ENCODE measurements at regions not wholly inside any gene's neighbourhood (a gene's known extent, or its start where the extent isn't known, plus 50 kb on each side); places are given as distances from the start of the nearest gene placed in this dataset.
A peak's percentile ranks its signal among the peaks of the same experiment; 100 is the strongest.

GRCh38 chr4:127181001-127181400 lies 451.8 kb upstream of the INTU start:
- H3K27ac ChIP-seq (ENCODE audit: insufficient read depth in 1 of 2, low read depth in 1 of 2, low read length in 2 of 2, poor library complexity in 1 of 2, severe bottlenecking in 2 of 2) = no peak overlapping the region
- CTCF ChIA-PET = no interaction called here

GRCh38 chr4:127182687-127183086 lies 450.1 kb upstream of the INTU start:
- no peaks in the 10 kb centered on the region for H3K27me3 ChIP-seq (replicated peaks in 2 of 5; ENCODE audit: control insufficient read depth in 4 of 5, insufficient read depth in 5 of 5, low read length in 4 of 5)
- no peak for DNase-seq
- no peaks in the 10 kb centered on the region for H3K36me3 ChIP-seq (ENCODE audit: control insufficient read depth in 4 of 4, insufficient read depth in 4 of 4, low read length in 3 of 4)
- H3K4me1 ChIP-seq (ENCODE audit: control extremely low read depth in 1 of 4, control insufficient read depth in 4 of 4, insufficient read depth in 4 of 4, low read length in 3 of 4) = no peaks in the 10 kb centered on the region
- no peak overlapping the region for H3K27ac ChIP-seq (ENCODE audit: insufficient read depth in 1 of 2, low read depth in 1 of 2, low read length in 2 of 2, poor library complexity in 1 of 2, severe bottlenecking in 2 of 2)
- ChIA-PET CTCF (no interaction called here), POLR2A (no interaction called here)
- no peaks in the 10 kb centered on the region for H3K9me3 ChIP-seq (ENCODE audit: control extremely low read depth in 1 of 5, control insufficient read depth in 4 of 5, insufficient read depth in 2 of 5, low read depth in 1 of 5, low read length in 4 of 5)
- H3K4me3 ChIP-seq (ENCODE audit: control insufficient read depth in 1 of 7, extremely low read depth in 1 of 7, insufficient read depth in 4 of 7, low read depth in 2 of 7, low read length in 6 of 7) = no peak overlapping the region
- WGBS (ENCODE audit: insufficient coverage) = no CpG with 5 or more reads among the region's 1 CpG

More at GRCh38 chr4:127181001-127181400, 451.8 kb upstream of the INTU start:
- no peaks in the 10 kb centered on the region for H3K9me3 ChIP-seq (ENCODE audit: control extremely low read depth in 1 of 5, control insufficient read depth in 4 of 5, insufficient read depth in 2 of 5, low read depth in 1 of 5, low read length in 4 of 5)
- no peak for DNase-seq
- H3K4me1 ChIP-seq (ENCODE audit: control extremely low read depth in 1 of 4, control insufficient read depth in 4 of 4, insufficient read depth in 4 of 4, low read length in 3 of 4) = no peaks in the 10 kb centered on the region
- H3K36me3 ChIP-seq (ENCODE audit: control insufficient read depth in 4 of 4, insufficient read depth in 4 of 4, low read length in 3 of 4) = no peaks in the 10 kb centered on the region
- H3K4me3 ChIP-seq (ENCODE audit: control insufficient read depth in 1 of 7, extremely low read depth in 1 of 7, insufficient read depth in 4 of 7, low read depth in 2 of 7, low read length in 6 of 7) = peak overlapping the region in 1 of 7 experiments; percentile 0
- POLR2A ChIA-PET = no interaction called here
- no peaks in the 10 kb centered on the region for H3K27me3 ChIP-seq (replicated peaks in 2 of 5; ENCODE audit: control insufficient read depth in 4 of 5, insufficient read depth in 5 of 5, low read length in 4 of 5)

DNA sequence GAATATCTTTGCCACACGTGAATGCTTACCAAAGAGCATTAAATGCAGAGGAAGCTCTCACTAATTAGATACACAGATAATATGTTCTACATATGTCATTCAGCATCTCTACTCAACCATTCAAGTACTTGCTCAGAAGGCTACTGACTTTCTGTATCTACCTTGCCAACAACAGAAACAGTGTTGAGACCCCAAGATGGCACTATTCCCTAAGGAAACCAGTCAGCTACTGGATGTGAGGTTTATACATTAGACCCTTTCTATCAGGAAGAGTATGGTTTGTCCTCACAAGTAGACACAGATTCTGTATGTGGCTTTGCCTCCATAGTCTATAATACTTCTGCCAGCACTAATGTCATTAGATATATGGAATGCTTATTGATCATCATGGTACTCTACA lies 443.9 kb upstream of the INTU start:
- Histone ChIP-seq H3K4me3 (ENCODE audit: control insufficient read depth in 1 of 7, extremely low read depth in 1 of 7, insufficient read depth in 4 of 7, low read depth in 2 of 7, low read length in 6 of 7) (no peak overlapping the region), H3K9me3 (ENCODE audit: control extremely low read depth in 1 of 5, control insufficient read depth in 4 of 5, insufficient read depth in 2 of 5, low read depth in 1 of 5, low read length in 4 of 5) (no peaks in the 10 kb centered on the region), H3K4me1 (ENCODE audit: control extremely low read depth in 1 of 4, control insufficient read depth in 4 of 4, insufficient read depth in 4 of 4, low read length in 3 of 4) (no peaks in the 10 kb centered on the region), H3K27me3 (replicated peaks in 2 of 5; ENCODE audit: control insufficient read depth in 4 of 5, insufficient read depth in 5 of 5, low read length in 4 of 5) (no peaks in the 10 kb centered on the region), H3K27ac (ENCODE audit: insufficient read depth in 1 of 2, low read depth in 1 of 2, low read length in 2 of 2, poor library complexity in 1 of 2, severe bottlenecking in 2 of 2) (no peak overlapping the region), H3K36me3 (ENCODE audit: control insufficient read depth in 4 of 4, insufficient read depth in 4 of 4, low read length in 3 of 4) (no peaks in the 10 kb centered on the region)
- CTCF ChIA-PET = no interaction called here
- POLR2A ChIA-PET = no interaction called here
- DNase-seq = no peak
- WGBS (ENCODE audit: insufficient coverage) = no CpG with 5 or more reads among the region's 1 CpG

DNA sequence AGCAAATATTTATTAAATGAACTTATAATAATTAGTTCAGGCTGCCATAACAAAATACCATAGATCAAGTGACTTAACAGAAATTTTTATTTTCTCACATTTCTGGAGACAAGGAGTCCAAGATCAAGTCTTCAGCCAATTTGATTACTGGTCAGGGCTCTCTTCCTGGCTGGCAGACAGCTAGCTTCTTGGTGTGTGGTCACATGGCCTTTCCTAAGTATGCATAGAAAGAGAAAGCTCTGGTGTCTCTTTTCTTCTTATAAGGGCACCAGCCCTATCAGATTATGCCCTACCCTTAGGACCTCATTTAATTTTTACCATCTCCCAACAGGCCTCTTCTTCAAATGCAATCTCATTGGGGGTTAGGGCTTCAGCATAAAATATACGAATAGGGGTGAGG lies 438.5 kb upstream of the INTU start:
- Histone ChIP-seq H3K36me3 (ENCODE audit: control insufficient read depth in 4 of 4, insufficient read depth in 4 of 4, low read length in 3 of 4) (no peaks in the 10 kb centered on the region), H3K27me3 (replicated peaks in 2 of 5; ENCODE audit: control insufficient read depth in 4 of 5, insufficient read depth in 5 of 5, low read length in 4 of 5) (no peaks in the 10 kb centered on the region), H3K9me3 (ENCODE audit: control extremely low read depth in 1 of 5, control insufficient read depth in 4 of 5, insufficient read depth in 2 of 5, low read depth in 1 of 5, low read length in 4 of 5) (peaks cover 0 to 4% (median 0%) of the 10 kb centered on the region in 5 experiments), H3K27ac (ENCODE audit: insufficient read depth in 1 of 2, low read depth in 1 of 2, low read length in 2 of 2, poor library complexity in 1 of 2, severe bottlenecking in 2 of 2) (no peak overlapping the region), H3K4me1 (ENCODE audit: control extremely low read depth in 1 of 4, control insufficient read depth in 4 of 4, insufficient read depth in 4 of 4, low read length in 3 of 4) (no peaks in the 10 kb centered on the region), H3K4me3 (ENCODE audit: control insufficient read depth in 1 of 7, extremely low read depth in 1 of 7, insufficient read depth in 4 of 7, low read depth in 2 of 7, low read length in 6 of 7) (no peak overlapping the region)
- no peak for DNase-seq
- ChIA-PET CTCF (no interaction called here), POLR2A (no interaction called here)
- no CpG with 5 or more reads among the region's 1 CpG for WGBS (ENCODE audit: insufficient coverage)

GRCh38 chr4:127196655-127197352 lies 436.0 kb upstream of the INTU start:
- WGBS (ENCODE audit: insufficient coverage) = 67% methylated on average over 5 of the region's 7 CpGs
- CTCF ChIA-PET = no interaction called here

DNA sequence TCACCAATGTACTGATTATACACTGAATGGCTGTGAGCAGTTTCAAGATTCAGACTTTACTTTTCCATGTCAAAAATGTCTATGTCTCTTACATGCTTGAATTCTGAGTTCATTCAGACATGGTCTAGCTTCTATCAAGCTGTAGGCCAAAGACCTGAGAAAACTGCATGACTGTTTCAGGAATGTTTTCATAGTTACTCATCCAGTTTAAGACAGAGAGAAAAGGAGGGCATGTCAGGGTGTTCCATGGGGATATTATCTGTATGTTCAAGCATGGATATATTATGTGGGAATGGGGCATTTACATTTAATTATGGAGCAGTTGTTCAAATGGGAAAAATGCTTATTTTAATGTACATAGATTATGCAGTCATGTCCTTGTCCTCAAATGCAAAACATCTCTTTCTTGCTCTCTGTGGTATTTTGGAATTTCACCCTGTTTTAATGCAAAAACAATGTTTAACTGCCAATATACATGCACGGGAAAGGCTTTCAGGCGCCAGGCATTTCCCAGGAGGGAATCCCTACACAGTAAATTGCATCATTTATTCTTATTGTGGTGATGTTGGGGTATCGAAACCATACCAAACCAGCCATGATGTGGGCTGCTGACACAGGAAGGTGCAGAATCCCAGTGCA lies 429.1 kb upstream of the INTU start:
- Histone ChIP-seq H3K27ac (ENCODE audit: insufficient read depth in 1 of 2, low read depth in 1 of 2, low read length in 2 of 2, poor library complexity in 1 of 2, severe bottlenecking in 2 of 2) (no peak overlapping the region), H3K9me3 (ENCODE audit: control extremely low read depth in 1 of 5, control insufficient read depth in 4 of 5, insufficient read depth in 2 of 5, low read depth in 1 of 5, low read length in 4 of 5) (peaks cover 0 to 3% (median 0%) of the 10 kb centered on the region in 5 experiments), H3K36me3 (ENCODE audit: control insufficient read depth in 4 of 4, insufficient read depth in 4 of 4, low read length in 3 of 4) (no peaks in the 10 kb centered on the region), H3K27me3 (replicated peaks in 2 of 5; ENCODE audit: control insufficient read depth in 4 of 5, insufficient read depth in 5 of 5, low read length in 4 of 5) (no peaks in the 10 kb centered on the region), H3K4me1 (ENCODE audit: control extremely low read depth in 1 of 4, control insufficient read depth in 4 of 4, insufficient read depth in 4 of 4, low read length in 3 of 4) (no peaks in the 10 kb centered on the region), H3K4me3 (ENCODE audit: control insufficient read depth in 1 of 7, extremely low read depth in 1 of 7, insufficient read depth in 4 of 7, low read depth in 2 of 7, low read length in 6 of 7) (no peak overlapping the region)
- DNase-seq = no peak
- no CpG with 5 or more reads among the region's 3 CpGs for WGBS (ENCODE audit: insufficient coverage)
- ChIA-PET POLR2A (no interaction called here), CTCF (no interaction called here)

More at GRCh38 chr4:127196655-127197352, 436.0 kb upstream of the INTU start:
- DNase-seq = no peak
- Histone ChIP-seq H3K9me3 (ENCODE audit: control extremely low read depth in 1 of 5, control insufficient read depth in 4 of 5, insufficient read depth in 2 of 5, low read depth in 1 of 5, low read length in 4 of 5) (peaks cover 0 to 4% (median 1%) of the 10 kb centered on the region in 5 experiments), H3K4me3 (ENCODE audit: control insufficient read depth in 1 of 7, extremely low read depth in 1 of 7, insufficient read depth in 4 of 7, low read depth in 2 of 7, low read length in 6 of 7) (no peak overlapping the region), H3K27me3 (replicated peaks in 2 of 5; ENCODE audit: control insufficient read depth in 4 of 5, insufficient read depth in 5 of 5, low read length in 4 of 5) (no peaks in the 10 kb centered on the region), H3K4me1 (ENCODE audit: control extremely low read depth in 1 of 4, control insufficient read depth in 4 of 4, insufficient read depth in 4 of 4, low read length in 3 of 4) (no peaks in the 10 kb centered on the region), H3K36me3 (ENCODE audit: control insufficient read depth in 4 of 4, insufficient read depth in 4 of 4, low read length in 3 of 4) (no peaks in the 10 kb centered on the region), H3K27ac (ENCODE audit: insufficient read depth in 1 of 2, low read depth in 1 of 2, low read length in 2 of 2, poor library complexity in 1 of 2, severe bottlenecking in 2 of 2) (no peak overlapping the region)
- POLR2A ChIA-PET = no interaction called here

- Histone ChIP-seq H3K27me3 (replicated peaks in 2 of 5; ENCODE audit: control insufficient read depth in 4 of 5, insufficient read depth in 5 of 5, low read length in 4 of 5) (no peaks in the 10 kb centered on the region), H3K9me3 (ENCODE audit: control extremely low read depth in 1 of 5, control insufficient read depth in 4 of 5, insufficient read depth in 2 of 5, low read depth in 1 of 5, low read length in 4 of 5) (peaks cover 0 to 3% (median 0%) of the 10 kb centered on the region in 5 experiments), H3K27ac (ENCODE audit: insufficient read depth in 1 of 2, low read depth in 1 of 2, low read length in 2 of 2, poor library complexity in 1 of 2, severe bottlenecking in 2 of 2) (no peak overlapping the region), H3K36me3 (ENCODE audit: control insufficient read depth in 4 of 4, insufficient read depth in 4 of 4, low read length in 3 of 4) (no peaks in the 10 kb centered on the region), H3K4me3 (ENCODE audit: control insufficient read depth in 1 of 7, extremely low read depth in 1 of 7, insufficient read depth in 4 of 7, low read depth in 2 of 7, low read length in 6 of 7) (no peak overlapping the region), H3K4me1 (ENCODE audit: control extremely low read depth in 1 of 4, control insufficient read depth in 4 of 4, insufficient read depth in 4 of 4, low read length in 3 of 4) (no peaks in the 10 kb centered on the region)
- WGBS (ENCODE audit: insufficient coverage) = 80% methylated on average over 1 of the region's 3 CpGs
- ChIA-PET CTCF (no interaction called here), POLR2A (no interaction called here)
- no peak for DNase-seq
Measured at GRCh38 chr4:127204322-127204721, 428.4 kb upstream of the INTU start.
